Liver (tissue), 8 donors: ENCODE measurements at regions not wholly inside any gene's neighbourhood (a gene's known extent, or its start where the extent isn't known, plus 50 kb on each side); places are given as distances from the start of the nearest gene placed in this dataset.

Source experiments
- DNase-seq: peaks from one replicate; pipeline ENCODE4 v3.0.0-alpha.2; 2017; ENCODE audit warnings: low spot score
- H3K27ac ChIP-seq, 2 donors: one replicate each; pipeline ENCODE4 v1.7.0; 2013; ENCODE audit warnings: inconsistent platforms in 2 of 2, low read length in 2 of 2, control low read depth in 1 of 2, low read depth in 1 of 2, mild to moderate bottlenecking in 1 of 2
- H3K27me3 ChIP-seq, 4 donors: one replicate each; pipeline versions ENCODE4 v1.6.1 to v1.7.0; 2013; ENCODE audit warnings: low read length in 3 of 4, inconsistent platforms in 1 of 4, mild to moderate bottlenecking in 1 of 4, moderate library complexity in 1 of 4; ENCODE audit not compliant: control insufficient read depth in 4 of 4, insufficient read depth in 4 of 4
- H3K36me3 ChIP-seq, 4 donors: one replicate each; pipeline versions ENCODE4 v1.6.1 to v1.7.0; 2013; ENCODE audit warnings: low read length in 3 of 4, mild to moderate bottlenecking in 3 of 4, low read depth in 1 of 4, moderate library complexity in 1 of 4; ENCODE audit not compliant: control insufficient read depth in 4 of 4, insufficient read depth in 3 of 4
- H3K4me1 ChIP-seq, 4 donors: one replicate each; pipeline versions ENCODE4 v1.6.1 to v1.7.0; 2013; ENCODE audit warnings: low read length in 3 of 4, mild to moderate bottlenecking in 3 of 4, moderate library complexity in 1 of 4; ENCODE audit not compliant: control insufficient read depth in 4 of 4, insufficient read depth in 4 of 4
- H3K4me3 ChIP-seq, 3 donors: one replicate each; pipeline versions ENCODE4 v1.6.1 to v1.7.0; 2013; ENCODE audit warnings: low read length in 3 of 3, control low read depth in 1 of 3, low read depth in 1 of 3, mild to moderate bottlenecking in 1 of 3
- H3K9ac ChIP-seq, 2 donors: one replicate each; pipeline ENCODE4 v1.7.0; 2013; ENCODE audit warnings: low read length in 2 of 2, mild to moderate bottlenecking in 2 of 2, moderate library complexity in 2 of 2, control low read depth in 1 of 2, low read depth in 1 of 2
- H3K9me3 ChIP-seq, 4 donors: one replicate each; pipeline versions ENCODE4 v1.6.1 to v1.7.0; 2013; ENCODE audit warnings: low read length in 3 of 4; ENCODE audit not compliant: control insufficient read depth in 4 of 4
- FOXA2 ChIP-seq: IDR thresholded peaks from 2 replicates; pipeline ENCODE4 v1.6.1; 2016; ENCODE audit warnings: antibody characterized with exemption
- GABPA ChIP-seq, 2 donors: IDR thresholded peaks in 1 of 2; conservative IDR thresholded peaks in 1 of 2; 2 replicates each; pipeline ENCODE4 v1.6.1; 2016; ENCODE audit warnings: antibody characterized with exemption in 2 of 2, mild to moderate bottlenecking in 1 of 2, moderate library complexity in 1 of 2
- HNF4G ChIP-seq: IDR thresholded peaks from 2 replicates; pipeline ENCODE4 v1.6.1; 2016; ENCODE audit warnings: antibody characterized with exemption
- NR2F2 ChIP-seq: IDR thresholded peaks from 2 replicates; pipeline ENCODE4 v1.6.1; 2016; ENCODE audit warnings: antibody characterized with exemption
- RAD21 ChIP-seq, 2 donors: IDR thresholded peaks; 2 replicates each; pipeline ENCODE4 v1.6.1; 2016; ENCODE audit warnings: antibody characterized with exemption in 2 of 2, mild to moderate bottlenecking in 2 of 2
- RXRA ChIP-seq, 2 donors: IDR thresholded peaks; 2 replicates each; pipeline ENCODE4 v1.6.1; 2017 to 2018; ENCODE audit warnings: antibody characterized with exemption in 2 of 2, mild to moderate bottlenecking in 1 of 2
- SP1 ChIP-seq: IDR thresholded peaks from 2 replicates; pipeline ENCODE4 v1.6.1; 2018; ENCODE audit warnings: antibody characterized with exemption, mild to moderate bottlenecking
- TAF1 ChIP-seq: conservative IDR thresholded peaks from 2 replicates; pipeline ENCODE4 v1.6.1; 2016; ENCODE audit warnings: antibody characterized with exemption, mild to moderate bottlenecking
- WGBS: extraction: QIAGEN DNeasy Blood & Tissue Kit; methylation state at CpG from one replicate; pipeline ENCODE4 v1.1.7; 2013; 5-methylcytosine and 5-hydroxymethylcytosine counted together
- TF ChIP-seq, protein P1 (sequence below): IDR thresholded peaks from 2 replicates; pipeline ENCODE4 v1.6.1; 2016; ENCODE audit warnings: antibody characterized with exemption
- TF ChIP-seq, protein P2 (sequence below): fragments of 150-350 bp; IDR thresholded peaks from 2 replicates; pipeline ENCODE4 v1.5.1; 2017; ENCODE audit warnings: improper control_type of control experiment, low read depth, low read length; ENCODE audit not compliant: missing input control
- TF ChIP-seq, protein P3 (sequence below): IDR thresholded peaks from 2 replicates; pipeline ENCODE4 v1.6.1; 2016; ENCODE audit warnings: antibody characterized with exemption
- TF ChIP-seq, protein P4 (sequence below): IDR thresholded peaks from 2 replicates; pipeline ENCODE4 v1.6.1; 2016; ENCODE audit warnings: antibody characterized with exemption, mild to moderate bottlenecking
- donor health status: healthy.
- donor health status: healthy.
- donor health status: healthy.
- donor health status: healthy.
- donor health status: healthy.

DNA sequence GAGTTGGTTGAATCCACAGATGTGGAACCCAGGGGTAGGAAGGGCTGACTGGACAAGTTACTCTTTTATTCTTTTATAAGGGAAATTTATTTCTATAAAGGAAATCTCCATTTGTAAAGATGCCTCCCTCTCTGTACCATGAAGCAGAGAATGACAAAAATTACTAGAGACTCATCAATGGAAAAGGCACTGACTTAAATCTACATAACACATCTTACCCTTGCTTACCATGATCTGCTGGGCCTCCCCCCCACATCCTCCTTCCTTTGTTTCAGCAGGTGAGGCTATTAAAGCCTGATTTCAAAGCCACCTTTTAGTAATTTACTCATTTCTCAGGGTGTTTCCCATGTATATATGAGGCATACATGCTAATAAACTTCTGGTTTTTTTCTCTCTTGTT, 130.2 kb upstream of the HDDC2 start:
- no peak for DNase-seq
- no peaks in the 10 kb centered on the region for H3K9me3 ChIP-seq
- no peak overlapping the region for H3K27ac ChIP-seq
- TF ChIP-seq, protein P1, sequence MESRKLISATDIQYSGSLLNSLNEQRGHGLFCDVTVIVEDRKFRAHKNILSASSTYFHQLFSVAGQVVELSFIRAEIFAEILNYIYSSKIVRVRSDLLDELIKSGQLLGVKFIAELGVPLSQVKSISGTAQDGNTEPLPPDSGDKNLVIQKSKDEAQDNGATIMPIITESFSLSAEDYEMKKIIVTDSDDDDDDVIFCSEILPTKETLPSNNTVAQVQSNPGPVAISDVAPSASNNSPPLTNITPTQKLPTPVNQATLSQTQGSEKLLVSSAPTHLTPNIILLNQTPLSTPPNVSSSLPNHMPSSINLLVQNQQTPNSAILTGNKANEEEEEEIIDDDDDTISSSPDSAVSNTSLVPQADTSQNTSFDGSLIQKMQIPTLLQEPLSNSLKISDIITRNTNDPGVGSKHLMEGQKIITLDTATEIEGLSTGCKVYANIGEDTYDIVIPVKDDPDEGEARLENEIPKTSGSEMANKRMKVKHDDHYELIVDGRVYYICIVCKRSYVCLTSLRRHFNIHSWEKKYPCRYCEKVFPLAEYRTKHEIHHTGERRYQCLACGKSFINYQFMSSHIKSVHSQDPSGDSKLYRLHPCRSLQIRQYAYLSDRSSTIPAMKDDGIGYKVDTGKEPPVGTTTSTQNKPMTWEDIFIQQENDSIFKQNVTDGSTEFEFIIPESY: no peak
- TF ChIP-seq RAD21 (IDR thresholded peaks at IDR 0.05) (no peak), FOXA2 (no peak), GABPA (IDR thresholded peaks at IDR 0.05 in 1 of 2, conservative IDR thresholded peaks at IDR 0.05 in 1 of 2) (no peak)
- H3K4me1 ChIP-seq: no peaks in the 10 kb centered on the region
- H3K27me3 ChIP-seq: peaks cover 0 to 2% (median 0%) of the 10 kb centered on the region in 4 donors
- no peak overlapping the region for H3K9ac ChIP-seq
- H3K4me3 ChIP-seq: no peak overlapping the region
- H3K36me3 ChIP-seq: no peaks in the 10 kb centered on the region

DNA sequence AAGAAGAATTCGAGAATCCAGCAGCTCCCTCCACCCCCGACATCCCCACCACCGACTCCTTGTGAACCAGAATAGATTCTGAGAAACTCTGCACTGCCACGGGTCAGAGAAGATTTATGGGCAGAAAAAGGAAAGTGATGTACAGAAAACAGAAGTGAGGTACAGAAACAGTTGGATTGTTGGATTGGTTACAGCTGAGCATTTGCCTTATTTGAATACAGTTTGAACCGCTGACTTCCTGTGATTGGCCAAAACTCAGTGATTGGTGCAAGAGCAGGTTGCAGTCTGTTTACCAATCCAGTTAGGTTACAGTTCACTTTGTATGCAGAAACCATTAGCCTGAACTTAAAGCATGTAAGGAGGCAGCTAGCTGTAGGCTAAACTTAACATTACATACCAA, 131.2 kb upstream of the HDDC2 start:
- 54% methylated on average over 5 of the region's 5 CpGs for WGBS
- Histone ChIP-seq H3K4me1 (no peaks in the 10 kb centered on the region), H3K27ac (no peak overlapping the region), H3K27me3 (peaks cover 0 to 2% (median 0%) of the 10 kb centered on the region in 4 donors), H3K36me3 (no peaks in the 10 kb centered on the region), H3K9ac (no peak overlapping the region), H3K9me3 (no peaks in the 10 kb centered on the region), H3K4me3 (no peak overlapping the region)
- DNase-seq: no peak
- TF ChIP-seq NR2F2 (no peak), TAF1 (no peak), RXRA (IDR thresholded peaks at IDR 0.05) (no peak), GABPA (IDR thresholded peaks at IDR 0.05 in 1 of 2, conservative IDR thresholded peaks at IDR 0.05 in 1 of 2) (no peak), HNF4G (no peak), SP1 (no peak), FOXA2 (no peak), RAD21 (IDR thresholded peaks at IDR 0.05) (no peak)
- TF ChIP-seq, protein P1: no peak
- TF ChIP-seq, protein P2, sequence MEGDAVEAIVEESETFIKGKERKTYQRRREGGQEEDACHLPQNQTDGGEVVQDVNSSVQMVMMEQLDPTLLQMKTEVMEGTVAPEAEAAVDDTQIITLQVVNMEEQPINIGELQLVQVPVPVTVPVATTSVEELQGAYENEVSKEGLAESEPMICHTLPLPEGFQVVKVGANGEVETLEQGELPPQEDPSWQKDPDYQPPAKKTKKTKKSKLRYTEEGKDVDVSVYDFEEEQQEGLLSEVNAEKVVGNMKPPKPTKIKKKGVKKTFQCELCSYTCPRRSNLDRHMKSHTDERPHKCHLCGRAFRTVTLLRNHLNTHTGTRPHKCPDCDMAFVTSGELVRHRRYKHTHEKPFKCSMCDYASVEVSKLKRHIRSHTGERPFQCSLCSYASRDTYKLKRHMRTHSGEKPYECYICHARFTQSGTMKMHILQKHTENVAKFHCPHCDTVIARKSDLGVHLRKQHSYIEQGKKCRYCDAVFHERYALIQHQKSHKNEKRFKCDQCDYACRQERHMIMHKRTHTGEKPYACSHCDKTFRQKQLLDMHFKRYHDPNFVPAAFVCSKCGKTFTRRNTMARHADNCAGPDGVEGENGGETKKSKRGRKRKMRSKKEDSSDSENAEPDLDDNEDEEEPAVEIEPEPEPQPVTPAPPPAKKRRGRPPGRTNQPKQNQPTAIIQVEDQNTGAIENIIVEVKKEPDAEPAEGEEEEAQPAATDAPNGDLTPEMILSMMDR: no peak
- TF ChIP-seq, protein P3, sequence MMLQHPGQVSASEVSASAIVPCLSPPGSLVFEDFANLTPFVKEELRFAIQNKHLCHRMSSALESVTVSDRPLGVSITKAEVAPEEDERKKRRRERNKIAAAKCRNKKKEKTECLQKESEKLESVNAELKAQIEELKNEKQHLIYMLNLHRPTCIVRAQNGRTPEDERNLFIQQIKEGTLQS: no peak
- TF ChIP-seq, protein P4, sequence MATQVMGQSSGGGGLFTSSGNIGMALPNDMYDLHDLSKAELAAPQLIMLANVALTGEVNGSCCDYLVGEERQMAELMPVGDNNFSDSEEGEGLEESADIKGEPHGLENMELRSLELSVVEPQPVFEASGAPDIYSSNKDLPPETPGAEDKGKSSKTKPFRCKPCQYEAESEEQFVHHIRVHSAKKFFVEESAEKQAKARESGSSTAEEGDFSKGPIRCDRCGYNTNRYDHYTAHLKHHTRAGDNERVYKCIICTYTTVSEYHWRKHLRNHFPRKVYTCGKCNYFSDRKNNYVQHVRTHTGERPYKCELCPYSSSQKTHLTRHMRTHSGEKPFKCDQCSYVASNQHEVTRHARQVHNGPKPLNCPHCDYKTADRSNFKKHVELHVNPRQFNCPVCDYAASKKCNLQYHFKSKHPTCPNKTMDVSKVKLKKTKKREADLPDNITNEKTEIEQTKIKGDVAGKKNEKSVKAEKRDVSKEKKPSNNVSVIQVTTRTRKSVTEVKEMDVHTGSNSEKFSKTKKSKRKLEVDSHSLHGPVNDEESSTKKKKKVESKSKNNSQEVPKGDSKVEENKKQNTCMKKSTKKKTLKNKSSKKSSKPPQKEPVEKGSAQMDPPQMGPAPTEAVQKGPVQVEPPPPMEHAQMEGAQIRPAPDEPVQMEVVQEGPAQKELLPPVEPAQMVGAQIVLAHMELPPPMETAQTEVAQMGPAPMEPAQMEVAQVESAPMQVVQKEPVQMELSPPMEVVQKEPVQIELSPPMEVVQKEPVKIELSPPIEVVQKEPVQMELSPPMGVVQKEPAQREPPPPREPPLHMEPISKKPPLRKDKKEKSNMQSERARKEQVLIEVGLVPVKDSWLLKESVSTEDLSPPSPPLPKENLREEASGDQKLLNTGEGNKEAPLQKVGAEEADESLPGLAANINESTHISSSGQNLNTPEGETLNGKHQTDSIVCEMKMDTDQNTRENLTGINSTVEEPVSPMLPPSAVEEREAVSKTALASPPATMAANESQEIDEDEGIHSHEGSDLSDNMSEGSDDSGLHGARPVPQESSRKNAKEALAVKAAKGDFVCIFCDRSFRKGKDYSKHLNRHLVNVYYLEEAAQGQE: no peak
